ENCODE measurements at regions not wholly inside any gene's neighbourhood (a gene's known extent, or its start where the extent isn't known, plus 50 kb on each side); places are given as distances from the start of the nearest gene placed in this dataset.

DNA sequence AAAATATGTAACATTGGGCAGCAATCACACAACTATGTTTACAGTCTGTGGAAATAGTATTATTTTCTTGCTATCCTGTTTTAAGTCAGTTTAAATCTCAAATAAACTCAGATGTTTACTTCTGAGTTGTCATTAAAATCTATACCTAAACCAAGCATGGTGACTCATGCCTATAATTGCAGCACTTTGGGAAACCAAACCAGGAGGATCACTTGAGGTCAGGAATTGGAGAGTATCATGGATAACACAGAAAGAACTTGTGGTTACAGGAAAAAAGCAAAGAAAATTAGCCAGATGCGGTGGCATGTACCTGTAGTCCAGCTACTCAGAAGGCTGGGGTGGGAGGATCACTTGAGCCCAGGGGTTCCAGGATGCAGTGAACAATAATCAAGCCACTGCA is 631.6 kb upstream of the EPHA6 start:
- Mint-ChIP-seq H3K4me3 (ENCODE audit: unreplicated experiment) (no peak overlapping the region), H3K27ac (ENCODE audit: unreplicated experiment) (no peak overlapping the region), H3K9me3 (ENCODE audit: unreplicated experiment) (no peaks in the 10 kb centered on the region), H3K4me1 (ENCODE audit: low read depth, unreplicated experiment) (peaks cover 3% of the 10 kb centered on the region), H3K36me3 (ENCODE audit: low read depth, unreplicated experiment) (no peaks in the 10 kb centered on the region), H3K27me3 (ENCODE audit: low read depth, unreplicated experiment) (no peaks in the 10 kb centered on the region)
- no peak overlapping the region for H3K9ac ChIP-seq (ENCODE audit: low read length)
- H3K4me2 ChIP-seq (ENCODE audit: low read length) = no peak overlapping the region
- H3K4me3 ChIP-seq (ENCODE audit: insufficient read depth, low read depth, low read length) = no peak overlapping the region
- no peaks in the 10 kb centered on the region for H3K4me1 ChIP-seq (ENCODE audit: insufficient read depth, low read length)
- no peaks in the 10 kb centered on the region for H3K36me3 ChIP-seq (ENCODE audit: insufficient read depth, low read length)
- no peaks in the 10 kb centered on the region for H3K27me3 ChIP-seq (ENCODE audit: insufficient read depth, low read length)
- no peaks in the 10 kb centered on the region for H3K79me2 ChIP-seq (ENCODE audit: insufficient read depth, low read length)
- no peaks in the 10 kb centered on the region for H3K9me3 ChIP-seq (ENCODE audit: insufficient read depth, low read depth, low read length)
- H3K27ac ChIP-seq (ENCODE audit: low read depth, low read length) = no peak overlapping the region
- FAIRE-seq = no peak
- H4K20me1 ChIP-seq (ENCODE audit: insufficient read depth, low read length) = no peaks in the 10 kb centered on the region
- H2AFZ ChIP-seq (ENCODE audit: low read depth, low read length) = no peak overlapping the region
- no peak for DNase-seq (ENCODE audit: low read depth)
- TF ChIP-seq EZH2 (IDR thresholded peaks at IDR 0.05; ENCODE audit: insufficient read depth, low read length) (no peak), CTCF (IDR thresholded peaks at IDR 0.05; ENCODE audit: insufficient read depth, low read depth, low read length) (no peak)

DNA sequence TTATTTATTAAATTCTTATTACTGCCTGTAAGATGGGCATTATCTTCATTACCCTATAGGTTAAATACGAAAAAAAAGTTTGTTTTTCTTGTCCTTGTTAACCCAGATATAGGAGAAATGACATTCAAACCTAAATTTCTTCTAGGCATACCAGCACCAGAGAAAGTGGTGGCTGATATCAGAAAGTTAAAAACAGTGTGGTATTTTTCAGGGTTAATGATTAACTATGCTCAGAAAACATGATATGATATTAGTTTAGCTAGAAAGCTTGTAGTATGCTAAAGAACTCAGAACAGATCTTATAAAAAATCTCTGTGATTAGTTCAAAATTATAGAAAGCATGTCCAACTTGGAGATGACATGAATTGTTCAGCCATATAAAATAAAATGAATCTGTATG is 630.5 kb upstream of the EPHA6 start:
- Mint-ChIP-seq H3K9me3 (ENCODE audit: unreplicated experiment) (no peaks in the 10 kb centered on the region), H3K27ac (ENCODE audit: unreplicated experiment) (no peak overlapping the region), H3K4me1 (ENCODE audit: low read depth, unreplicated experiment) (peaks cover 3% of the 10 kb centered on the region), H3K36me3 (ENCODE audit: low read depth, unreplicated experiment) (no peaks in the 10 kb centered on the region), H3K27me3 (ENCODE audit: low read depth, unreplicated experiment) (no peaks in the 10 kb centered on the region), H3K4me3 (ENCODE audit: unreplicated experiment) (no peak overlapping the region)
- H3K27ac ChIP-seq (ENCODE audit: low read depth, low read length) = no peak overlapping the region
- no peak overlapping the region for H3K9ac ChIP-seq (ENCODE audit: low read length)
- DNase-seq (ENCODE audit: low read depth) (no peak), FAIRE-seq (no peak)
- TF ChIP-seq CTCF (IDR thresholded peaks at IDR 0.05; ENCODE audit: insufficient read depth, low read depth, low read length) (no peak), EZH2 (IDR thresholded peaks at IDR 0.05; ENCODE audit: insufficient read depth, low read length) (no peak)
- no peaks in the 10 kb centered on the region for H3K36me3 ChIP-seq (ENCODE audit: insufficient read depth, low read length)
- H3K4me2 ChIP-seq (ENCODE audit: low read length) = no peak overlapping the region
- no peak overlapping the region for H3K4me3 ChIP-seq (ENCODE audit: insufficient read depth, low read depth, low read length)
- H3K27me3 ChIP-seq (ENCODE audit: insufficient read depth, low read length) = no peaks in the 10 kb centered on the region
- H3K4me1 ChIP-seq (ENCODE audit: insufficient read depth, low read length) = no peaks in the 10 kb centered on the region
- no peaks in the 10 kb centered on the region for H3K79me2 ChIP-seq (ENCODE audit: insufficient read depth, low read length)
- no peaks in the 10 kb centered on the region for H3K9me3 ChIP-seq (ENCODE audit: insufficient read depth, low read depth, low read length)
- H4K20me1 ChIP-seq (ENCODE audit: insufficient read depth, low read length) = no peaks in the 10 kb centered on the region
- H2AFZ ChIP-seq (ENCODE audit: low read depth, low read length) = no peak overlapping the region

- FAIRE-seq (no peak), DNase-seq (ENCODE audit: low read depth) (no peak)
- H3K36me3 Mint-ChIP-seq (ENCODE audit: low read depth, unreplicated experiment) = no peaks in the 10 kb centered on the region
- Histone ChIP-seq H2AFZ (ENCODE audit: low read depth, low read length) (no peak overlapping the region), H3K27ac (ENCODE audit: low read depth, low read length) (no peak overlapping the region), H3K9me3 (ENCODE audit: insufficient read depth, low read depth, low read length) (peaks cover 8% of the 10 kb centered on the region), H3K4me2 (ENCODE audit: low read length) (no peak overlapping the region), H3K4me1 (ENCODE audit: insufficient read depth, low read length) (no peaks in the 10 kb centered on the region), H3K79me2 (ENCODE audit: insufficient read depth, low read length) (no peaks in the 10 kb centered on the region), H3K36me3 (ENCODE audit: insufficient read depth, low read length) (no peaks in the 10 kb centered on the region), H3K4me3 (ENCODE audit: insufficient read depth, low read depth, low read length) (no peak overlapping the region), H3K27me3 (ENCODE audit: insufficient read depth, low read length) (no peaks in the 10 kb centered on the region), H3K9ac (ENCODE audit: low read length) (no peak overlapping the region), H4K20me1 (ENCODE audit: insufficient read depth, low read length) (no peaks in the 10 kb centered on the region)
- H3K4me1 Mint-ChIP-seq (ENCODE audit: low read depth, unreplicated experiment) = no peaks in the 10 kb centered on the region
- H3K9me3 Mint-ChIP-seq (ENCODE audit: unreplicated experiment) = no peaks in the 10 kb centered on the region
- H3K4me3 Mint-ChIP-seq (ENCODE audit: unreplicated experiment) = no peak overlapping the region
- H3K27me3 Mint-ChIP-seq (ENCODE audit: low read depth, unreplicated experiment) = no peaks in the 10 kb centered on the region
- TF ChIP-seq CTCF (IDR thresholded peaks at IDR 0.05; ENCODE audit: insufficient read depth, low read depth, low read length) = no peak
- TF ChIP-seq EZH2 (IDR thresholded peaks at IDR 0.05; ENCODE audit: insufficient read depth, low read length) = no peak
- H3K27ac Mint-ChIP-seq (ENCODE audit: unreplicated experiment) = no peak overlapping the region
These were observed 624.3 kb upstream of the EPHA6 start for GRCh38 chr3:96190024-96190616.

Measured in astrocyte (in vitro differentiated cells and primary cell).